SK-N-SH (cell line): ENCODE measurements at regions not wholly inside any gene's neighbourhood (a gene's known extent, or its start where the extent isn't known, plus 50 kb on each side); places are given as distances from the start of the nearest gene placed in this dataset.

Source experiments
- EZH2phosphoT487 ChIP-seq: fragments of 200-600 bp; sonication (generic); IDR thresholded peaks from 2 replicates; pipeline ENCODE4 v1.6.1; 2017; ENCODE audit warnings: low read depth, mixed run types, mild to moderate bottlenecking, antibody characterized with exemption, moderate library complexity, borderline replicate concordance
- JUND ChIP-seq: IDR thresholded peaks from 2 replicates; pipeline ENCODE4 v1.4.0; 2012
- MEF2A ChIP-seq: IDR thresholded peaks from 2 replicates; pipeline ENCODE4 v1.4.0; 2012; ENCODE audit warnings: low read depth, borderline replicate concordance
- POLR2AphosphoS5 ChIP-seq: IDR thresholded peaks from 2 replicates; pipeline ENCODE4 v1.6.1; 2012; ENCODE audit warnings: low read depth, low read length
- RAD21 ChIP-seq: IDR thresholded peaks from 2 replicates; pipeline ENCODE4 v1.6.1; 2012; ENCODE audit warnings: mild to moderate bottlenecking, low read length
- RFX5 ChIP-seq: IDR thresholded peaks from 2 replicates; pipeline ENCODE4 v1.6.1; 2012; ENCODE audit warnings: mild to moderate bottlenecking, improper control_type of control experiment, low read length
- SIN3A ChIP-seq: IDR thresholded peaks from 2 replicates; pipeline ENCODE4 v1.6.1; 2012; ENCODE audit warnings: low read depth, mild to moderate bottlenecking, low read length, moderate library complexity, borderline replicate concordance
- TAF1 ChIP-seq: IDR thresholded peaks from 2 replicates; pipeline ENCODE4 v1.6.1; 2012; ENCODE audit warnings: low read depth, mild to moderate bottlenecking, low read length, moderate library complexity, borderline replicate concordance
- YY1 ChIP-seq: IDR thresholded peaks from 2 replicates; pipeline ENCODE4 v1.4.0; 2012; ENCODE audit warnings: low read depth, mild to moderate bottlenecking
- TF ChIP-seq, protein P1 (sequence below): fragments of 200-600 bp; sonication (generic); IDR thresholded peaks from 2 replicates; pipeline ENCODE4 v1.6.1; 2017; ENCODE audit warnings: antibody characterized with exemption, mild to moderate bottlenecking, moderate library complexity
- TF ChIP-seq, protein P2 (sequence below): IDR thresholded peaks from 2 replicates; pipeline ENCODE4 v1.4.0; 2012; ENCODE audit warnings: low read depth

DNA sequence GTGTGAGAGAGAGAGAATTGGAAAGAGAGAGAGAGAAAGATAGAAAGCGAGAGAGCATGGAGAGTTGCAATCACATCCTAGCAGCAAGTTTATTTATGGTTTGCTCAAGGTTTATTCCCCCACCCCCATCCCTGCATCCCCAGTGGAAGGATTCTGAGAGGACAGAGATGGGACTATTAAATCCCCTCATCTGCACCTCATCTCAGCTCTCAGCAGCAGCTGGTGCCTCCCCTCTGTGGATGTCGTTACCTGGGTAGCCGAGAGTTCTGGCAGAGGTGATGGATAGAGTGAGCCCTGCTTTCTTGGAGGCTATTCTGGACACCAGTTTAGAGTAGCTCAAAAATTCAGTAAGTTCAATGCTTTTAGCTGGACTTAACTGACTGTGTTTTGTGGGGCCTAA lies 132.0 kb upstream of the RAI2 start:
- TF ChIP-seq POLR2AphosphoS5 (no peak), JUND (no peak), SIN3A (no peak), RFX5 (no peak), EZH2phosphoT487 (no peak), YY1 (no peak), MEF2A (no peak), TAF1 (no peak), RAD21 (no peak)
- TF ChIP-seq, protein P1, sequence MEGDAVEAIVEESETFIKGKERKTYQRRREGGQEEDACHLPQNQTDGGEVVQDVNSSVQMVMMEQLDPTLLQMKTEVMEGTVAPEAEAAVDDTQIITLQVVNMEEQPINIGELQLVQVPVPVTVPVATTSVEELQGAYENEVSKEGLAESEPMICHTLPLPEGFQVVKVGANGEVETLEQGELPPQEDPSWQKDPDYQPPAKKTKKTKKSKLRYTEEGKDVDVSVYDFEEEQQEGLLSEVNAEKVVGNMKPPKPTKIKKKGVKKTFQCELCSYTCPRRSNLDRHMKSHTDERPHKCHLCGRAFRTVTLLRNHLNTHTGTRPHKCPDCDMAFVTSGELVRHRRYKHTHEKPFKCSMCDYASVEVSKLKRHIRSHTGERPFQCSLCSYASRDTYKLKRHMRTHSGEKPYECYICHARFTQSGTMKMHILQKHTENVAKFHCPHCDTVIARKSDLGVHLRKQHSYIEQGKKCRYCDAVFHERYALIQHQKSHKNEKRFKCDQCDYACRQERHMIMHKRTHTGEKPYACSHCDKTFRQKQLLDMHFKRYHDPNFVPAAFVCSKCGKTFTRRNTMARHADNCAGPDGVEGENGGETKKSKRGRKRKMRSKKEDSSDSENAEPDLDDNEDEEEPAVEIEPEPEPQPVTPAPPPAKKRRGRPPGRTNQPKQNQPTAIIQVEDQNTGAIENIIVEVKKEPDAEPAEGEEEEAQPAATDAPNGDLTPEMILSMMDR: no peak
- TF ChIP-seq, protein P2, sequence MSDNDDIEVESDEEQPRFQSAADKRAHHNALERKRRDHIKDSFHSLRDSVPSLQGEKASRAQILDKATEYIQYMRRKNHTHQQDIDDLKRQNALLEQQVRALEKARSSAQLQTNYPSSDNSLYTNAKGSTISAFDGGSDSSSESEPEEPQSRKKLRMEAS: no peak
